Kidney epithelial cell (primary cell): ENCODE measurements at regions not wholly inside any gene's neighbourhood (a gene's known extent, or its start where the extent isn't known, plus 50 kb on each side); places are given as distances from the start of the nearest gene placed in this dataset.

Source experiments
- DNase-seq: peaks from one replicate; pipeline ENCODE4 v3.0.0-alpha.2; 2010; ENCODE audit warnings: low read depth
- H3K27me3 ChIP-seq: 2 replicates; pipeline ENCODE4 v1.6.0; 2011; ENCODE audit warnings: low read length; ENCODE audit not compliant: control insufficient read depth, insufficient read depth
- H3K36me3 ChIP-seq: 2 replicates; pipeline ENCODE4 v1.5.1; 2011; ENCODE audit warnings: low read length; ENCODE audit not compliant: control insufficient read depth, insufficient read depth
- H3K4me3 ChIP-seq: 2 replicates; pipeline ENCODE4 v1.5.1; 2011; ENCODE audit warnings: low read depth, mild to moderate bottlenecking, control low read depth, low read length
- TF ChIP-seq, protein P1 (sequence below): IDR thresholded peaks from 2 replicates; pipeline ENCODE4 v1.5.1; 2011; ENCODE audit warnings: mild to moderate bottlenecking, moderate library complexity, low read length, control low read depth, inconsistent platforms; ENCODE audit not compliant: insufficient read depth, poor library complexity, severe bottlenecking

DNA sequence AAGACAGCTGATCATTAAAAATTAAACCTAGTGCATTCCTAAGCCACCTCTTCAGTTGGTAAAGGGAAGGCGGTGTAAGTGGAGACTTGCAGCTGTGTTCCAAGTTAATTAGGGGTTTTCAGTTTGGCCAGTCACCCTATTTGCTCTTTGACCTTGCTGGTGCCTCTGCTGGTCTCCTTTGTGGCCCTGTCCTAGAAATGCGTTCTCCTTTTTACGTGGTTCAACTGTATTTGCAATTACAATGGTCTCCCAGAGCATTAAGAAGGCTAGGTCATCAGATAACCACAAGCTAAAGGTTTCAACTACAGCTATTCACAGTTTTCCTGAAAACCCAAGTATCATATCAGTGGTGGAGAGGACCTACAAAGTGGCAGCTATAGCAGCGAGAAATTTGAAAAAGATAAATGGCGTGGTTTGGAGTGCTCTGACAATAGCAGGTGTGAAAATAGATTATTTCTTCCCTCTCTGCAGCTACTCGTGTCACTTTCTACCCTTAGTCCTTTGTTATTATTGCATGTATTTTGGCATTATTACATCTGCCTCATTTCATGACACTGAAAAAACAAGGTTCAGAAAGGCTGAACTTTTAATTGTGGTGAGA, 203.5 kb upstream of the TBC1D5 start:
- Histone ChIP-seq H3K27me3 (no peaks in the 10 kb centered on the region), H3K4me3 (no peak overlapping the region), H3K36me3 (no peaks in the 10 kb centered on the region)
- DNase-seq, result no peak
- TF ChIP-seq, protein P1, sequence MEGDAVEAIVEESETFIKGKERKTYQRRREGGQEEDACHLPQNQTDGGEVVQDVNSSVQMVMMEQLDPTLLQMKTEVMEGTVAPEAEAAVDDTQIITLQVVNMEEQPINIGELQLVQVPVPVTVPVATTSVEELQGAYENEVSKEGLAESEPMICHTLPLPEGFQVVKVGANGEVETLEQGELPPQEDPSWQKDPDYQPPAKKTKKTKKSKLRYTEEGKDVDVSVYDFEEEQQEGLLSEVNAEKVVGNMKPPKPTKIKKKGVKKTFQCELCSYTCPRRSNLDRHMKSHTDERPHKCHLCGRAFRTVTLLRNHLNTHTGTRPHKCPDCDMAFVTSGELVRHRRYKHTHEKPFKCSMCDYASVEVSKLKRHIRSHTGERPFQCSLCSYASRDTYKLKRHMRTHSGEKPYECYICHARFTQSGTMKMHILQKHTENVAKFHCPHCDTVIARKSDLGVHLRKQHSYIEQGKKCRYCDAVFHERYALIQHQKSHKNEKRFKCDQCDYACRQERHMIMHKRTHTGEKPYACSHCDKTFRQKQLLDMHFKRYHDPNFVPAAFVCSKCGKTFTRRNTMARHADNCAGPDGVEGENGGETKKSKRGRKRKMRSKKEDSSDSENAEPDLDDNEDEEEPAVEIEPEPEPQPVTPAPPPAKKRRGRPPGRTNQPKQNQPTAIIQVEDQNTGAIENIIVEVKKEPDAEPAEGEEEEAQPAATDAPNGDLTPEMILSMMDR, result no peak

DNA sequence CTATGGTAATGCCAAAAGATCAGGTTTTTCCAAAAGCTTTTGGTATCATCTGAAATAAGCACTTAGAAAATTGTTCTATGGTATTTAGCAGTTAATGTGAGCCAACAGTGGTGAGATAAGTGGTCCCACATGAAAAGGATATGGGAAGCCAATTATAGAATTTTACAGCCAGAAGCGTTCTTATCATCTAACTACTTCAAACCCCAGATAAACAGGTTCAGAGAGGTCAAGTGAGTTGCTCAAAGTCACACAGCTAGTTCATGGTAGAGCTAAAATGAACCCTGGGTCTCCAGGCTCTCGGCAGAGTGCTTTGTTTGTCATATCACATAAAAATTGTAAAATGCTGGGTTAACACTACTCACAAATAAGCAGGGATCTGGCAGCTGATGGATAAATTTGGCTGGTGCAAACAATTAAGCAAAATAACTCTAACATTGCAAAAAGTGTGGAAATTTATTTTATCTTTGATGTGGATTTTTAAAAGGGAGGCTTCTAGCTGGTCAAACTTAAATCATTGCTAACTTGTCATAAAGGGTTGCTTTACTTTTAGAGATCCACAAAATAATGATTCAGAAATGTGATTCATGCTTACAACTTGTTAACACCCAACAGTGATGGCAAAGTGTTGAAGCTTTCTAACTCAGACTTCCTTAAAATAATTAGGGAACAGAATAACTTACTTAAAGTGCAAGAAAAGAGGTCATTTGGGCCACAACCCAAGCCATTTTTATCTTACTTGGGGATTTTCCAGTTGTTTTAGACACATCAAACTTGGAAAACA, 202.8 kb upstream of the TBC1D5 start:
- Histone ChIP-seq H3K36me3 (no peaks in the 10 kb centered on the region), H3K4me3 (no peak overlapping the region), H3K27me3 (no peaks in the 10 kb centered on the region)
- no peak for DNase-seq
- TF ChIP-seq, protein P1, result no peak

DNA sequence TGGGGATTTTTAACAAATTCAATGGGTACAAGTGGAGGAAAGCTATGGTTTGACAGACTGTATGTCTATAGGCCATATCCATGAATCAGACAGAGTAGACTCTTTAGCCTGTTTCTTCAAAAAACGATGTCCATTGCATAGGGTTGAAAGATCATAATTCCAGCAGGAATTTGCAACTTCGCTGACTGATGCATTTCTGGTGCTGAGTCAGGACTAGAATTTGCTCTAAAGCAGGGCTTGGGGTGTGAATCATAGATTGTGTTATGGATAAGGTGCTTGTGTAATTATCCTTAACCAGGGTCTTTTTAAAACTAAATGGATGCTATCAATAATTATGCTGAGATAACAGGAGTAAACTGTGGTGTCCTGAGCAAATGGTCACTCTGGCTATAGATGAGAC, 200.4 kb upstream of the TBC1D5 start:
- no peak overlapping the region for H3K4me3 ChIP-seq
- H3K36me3 ChIP-seq, result no peaks in the 10 kb centered on the region
- no peak for DNase-seq
- H3K27me3 ChIP-seq, result no peaks in the 10 kb centered on the region
- TF ChIP-seq, protein P1, result no peak

DNA sequence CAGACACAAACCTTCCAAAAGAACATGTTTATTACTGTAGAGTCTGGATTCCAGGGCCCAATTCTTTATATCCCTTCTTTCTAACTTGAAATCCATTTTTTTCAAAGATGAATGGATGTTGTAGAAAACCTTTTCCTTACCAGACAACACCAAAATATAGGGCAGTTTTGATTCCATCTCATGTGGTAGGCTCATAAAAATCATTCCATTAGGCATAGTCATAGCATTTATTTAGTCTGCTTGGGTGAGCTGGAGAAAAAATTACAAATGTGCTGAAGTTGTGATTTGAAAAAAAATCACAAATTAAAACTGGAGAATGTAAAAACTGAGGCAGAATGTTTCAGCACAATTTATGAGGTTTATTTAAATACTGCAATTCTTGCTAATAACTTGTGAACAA, 199.3 kb upstream of the TBC1D5 start:
- DNase-seq, result no peak
- Histone ChIP-seq H3K27me3 (peaks cover 2% of the 10 kb centered on the region), H3K36me3 (no peaks in the 10 kb centered on the region), H3K4me3 (no peak overlapping the region)
- TF ChIP-seq, protein P1, result no peak

DNA sequence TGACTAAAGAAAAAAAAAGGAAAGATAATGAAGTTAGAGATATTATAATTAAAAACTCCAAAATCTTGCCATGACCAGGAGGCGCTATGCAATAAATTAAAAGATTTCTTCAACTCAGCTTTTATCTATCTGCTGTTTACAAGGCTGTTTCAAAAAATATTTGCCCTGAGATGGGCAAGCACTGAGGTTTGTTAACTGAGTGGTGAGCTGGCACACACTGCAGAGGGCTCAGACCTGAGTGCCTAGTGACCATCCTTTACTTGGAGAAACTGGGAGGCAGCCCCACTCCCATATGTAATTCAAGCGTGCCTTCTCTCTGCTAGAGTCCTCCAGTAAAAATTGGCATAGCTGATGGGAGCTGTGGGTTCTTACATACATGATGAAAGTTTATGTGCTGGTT, 198.7 kb upstream of the TBC1D5 start:
- Histone ChIP-seq H3K36me3 (no peaks in the 10 kb centered on the region), H3K4me3 (no peak overlapping the region)
- no peak for DNase-seq

More for the DNA sequence above, 198.7 kb upstream of the TBC1D5 start:
- peaks cover 2% of the 10 kb centered on the region for H3K27me3 ChIP-seq
- TF ChIP-seq, protein P1, result no peak
